ENCODE measurements at regions not wholly inside any gene's neighbourhood (a gene's known extent, or its start where the extent isn't known, plus 50 kb on each side); places are given as distances from the start of the nearest gene placed in this dataset.

DNA sequence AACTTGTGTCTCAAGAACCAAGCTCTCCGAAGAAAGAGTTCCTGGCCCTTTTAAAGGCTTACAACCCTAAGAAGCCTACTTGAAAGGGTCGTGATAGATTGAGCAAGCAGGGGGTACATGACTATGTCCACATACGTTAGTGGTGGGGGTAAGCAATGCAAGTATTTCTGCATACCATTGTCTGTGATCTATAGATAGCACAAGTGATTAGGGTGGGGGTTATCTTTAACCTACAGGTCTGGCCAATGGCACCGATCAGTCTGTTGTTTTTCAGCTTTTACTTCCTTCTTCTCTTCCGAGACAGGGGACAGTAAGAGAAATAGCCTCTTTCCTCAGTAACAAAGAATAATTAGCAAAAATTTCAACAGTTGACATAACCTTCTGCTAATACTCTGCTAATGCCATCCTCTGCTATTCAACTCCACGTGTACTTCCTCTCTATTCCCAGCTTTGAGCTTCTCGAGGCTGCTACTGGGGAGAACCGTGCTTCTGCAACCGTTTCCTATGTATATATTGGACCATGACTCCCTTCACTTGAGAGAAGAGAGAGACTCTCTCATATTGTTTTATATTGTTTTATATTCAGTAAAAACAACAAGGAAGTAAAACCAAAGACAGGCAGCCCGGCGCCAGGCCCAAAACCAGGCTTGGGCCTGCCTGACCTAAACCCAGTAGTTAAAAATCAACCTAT is 727.7 kb upstream of the NCAM2 start:
- TF ChIP-seq CTCF (IDR thresholded peaks at IDR 0.05) (no peak), POLR2A (IDR thresholded peaks at IDR 0.05) (no peak)
